Calu3 (cell line): ENCODE measurements at regions not wholly inside any gene's neighbourhood (a gene's known extent, or its start where the extent isn't known, plus 50 kb on each side); places are given as distances from the start of the nearest gene placed in this dataset.
"Not testable (repeated sequence)": the region's sequence is repeated elsewhere in the genome, so short reads cannot be mapped to it uniquely, and the experiment has no call there.

Experiments
- BruUV-seq: library from RNA; stranded (reverse); fragments of 400-500 nt; replicated peaks from 2 replicates; lab custom pipeline; 2021; lab: Mats Ljungman, UMichigan
- CTCF ChIA-PET: fragments of 300-600 bp; sonication (Branson Sonifier 250); formaldehyde crosslinking; loops from one replicate; lab custom pipeline; 2022; ENCODE audit warnings: antibody characterized with exemption; lab: Charles Lee
- DNase-seq: peaks from one replicate; pipeline ENCODE4 v3.0.0; 2022
- H3K27ac Mint-ChIP-seq: one replicate; pipeline ENCODE4 v1.8.0; 2022; ENCODE audit warnings: mixed read lengths; ENCODE audit not compliant: unreplicated experiment
- H3K27me3 Mint-ChIP-seq: one replicate; pipeline ENCODE4 v1.8.0; 2022; ENCODE audit warnings: mixed read lengths; ENCODE audit not compliant: unreplicated experiment
- H3K36me3 Mint-ChIP-seq: one replicate; pipeline ENCODE4 v1.8.0; 2022; ENCODE audit warnings: mild to moderate bottlenecking, moderate library complexity, mixed read lengths; ENCODE audit not compliant: insufficient read depth, unreplicated experiment
- H3K4me1 Mint-ChIP-seq: one replicate; pipeline ENCODE4 v1.8.0; 2022; ENCODE audit warnings: mild to moderate bottlenecking, low read depth, mixed read lengths; ENCODE audit not compliant: unreplicated experiment
- H3K4me3 Mint-ChIP-seq: one replicate; pipeline ENCODE4 v1.8.0; 2022; ENCODE audit warnings: mild to moderate bottlenecking, low read depth, moderate library complexity, mixed read lengths; ENCODE audit not compliant: unreplicated experiment
- H3K9me3 Mint-ChIP-seq: one replicate; pipeline ENCODE4 v1.8.0; 2022; ENCODE audit warnings: low read depth, mixed read lengths; ENCODE audit not compliant: unreplicated experiment
- intact Hi-C: fragments of 100-400 bp; cut with micrococcal nuclease; formaldehyde crosslinking; loops from one replicate; pipeline ENCODE4 v1.10.0; 2022; ENCODE audit not compliant: unreplicated experiment
- TF ChIP-seq, protein P1 (sequence below): fragments of 200-600 bp; IDR thresholded peaks from one replicate; pipeline ENCODE4 v1.8.0; 2022; ENCODE audit warnings: antibody characterized with exemption; ENCODE audit not compliant: unreplicated experiment

DNA sequence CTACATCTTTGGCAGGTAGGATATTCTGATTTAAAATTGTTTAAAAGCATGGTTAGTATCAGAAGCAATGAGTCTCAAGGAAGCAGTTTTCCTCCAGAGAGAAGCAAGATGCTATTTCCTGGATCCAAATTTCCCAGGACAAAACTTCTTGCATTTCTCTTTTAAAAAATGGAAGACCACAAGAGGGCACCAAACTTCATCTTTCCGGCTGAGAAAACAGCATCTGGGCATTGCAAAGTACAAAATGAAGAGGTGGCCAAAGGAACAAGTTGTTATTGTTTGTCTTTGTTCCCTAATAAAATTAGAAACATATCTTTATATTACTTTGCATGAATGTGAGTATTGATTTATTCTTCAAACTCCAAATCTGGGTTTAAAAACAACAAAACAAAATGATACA lies 60.0 kb upstream of the LRCH1 start:
- H3K4me1 Mint-ChIP-seq, result no peaks in the 10 kb centered on the region
- BruUV-seq, result no TSS peak
- TF ChIP-seq, protein P1, sequence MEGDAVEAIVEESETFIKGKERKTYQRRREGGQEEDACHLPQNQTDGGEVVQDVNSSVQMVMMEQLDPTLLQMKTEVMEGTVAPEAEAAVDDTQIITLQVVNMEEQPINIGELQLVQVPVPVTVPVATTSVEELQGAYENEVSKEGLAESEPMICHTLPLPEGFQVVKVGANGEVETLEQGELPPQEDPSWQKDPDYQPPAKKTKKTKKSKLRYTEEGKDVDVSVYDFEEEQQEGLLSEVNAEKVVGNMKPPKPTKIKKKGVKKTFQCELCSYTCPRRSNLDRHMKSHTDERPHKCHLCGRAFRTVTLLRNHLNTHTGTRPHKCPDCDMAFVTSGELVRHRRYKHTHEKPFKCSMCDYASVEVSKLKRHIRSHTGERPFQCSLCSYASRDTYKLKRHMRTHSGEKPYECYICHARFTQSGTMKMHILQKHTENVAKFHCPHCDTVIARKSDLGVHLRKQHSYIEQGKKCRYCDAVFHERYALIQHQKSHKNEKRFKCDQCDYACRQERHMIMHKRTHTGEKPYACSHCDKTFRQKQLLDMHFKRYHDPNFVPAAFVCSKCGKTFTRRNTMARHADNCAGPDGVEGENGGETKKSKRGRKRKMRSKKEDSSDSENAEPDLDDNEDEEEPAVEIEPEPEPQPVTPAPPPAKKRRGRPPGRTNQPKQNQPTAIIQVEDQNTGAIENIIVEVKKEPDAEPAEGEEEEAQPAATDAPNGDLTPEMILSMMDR, result peak; percentile 11
- CTCF ChIA-PET, result no interaction called here
- H3K4me3 Mint-ChIP-seq, result no peak overlapping the region
- H3K27ac Mint-ChIP-seq, result no peak overlapping the region
- H3K9me3 Mint-ChIP-seq, result no peaks in the 10 kb centered on the region
- peak; percentile 27 for DNase-seq
- intact Hi-C loops, result loop anchor here (1.0 to 2.0 kb wide), 2 partner anchors 60 to 228 kb away; partner anchors contain the start of gene LRCH1
- peaks cover 26% of the 10 kb centered on the region for H3K27me3 Mint-ChIP-seq
- no peaks in the 10 kb centered on the region for H3K36me3 Mint-ChIP-seq

DNA sequence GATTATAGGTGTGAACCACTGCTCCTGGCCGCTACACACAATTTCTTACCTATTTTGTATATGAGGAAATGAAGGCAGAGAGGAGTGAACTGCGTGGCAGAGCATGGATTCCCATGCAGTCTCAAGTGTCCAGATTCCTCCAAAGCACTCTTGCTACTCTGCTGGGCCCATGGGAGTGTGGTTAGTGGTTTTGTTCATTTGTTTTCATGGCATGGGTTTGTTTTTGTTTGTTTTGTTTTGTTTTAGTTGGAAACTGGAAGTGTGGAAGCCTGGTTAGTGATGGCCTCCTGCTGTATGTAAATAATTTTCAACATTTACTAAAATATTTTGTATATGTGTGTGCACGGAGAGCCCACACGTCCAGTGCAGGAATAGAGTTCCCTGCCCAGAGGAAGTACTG lies 61.3 kb upstream of the LRCH1 start:
- Mint-ChIP-seq H3K27me3 (peaks cover 31% of the 10 kb centered on the region), H3K27ac (no peak overlapping the region), H3K4me1 (no peaks in the 10 kb centered on the region), H3K9me3 (no peaks in the 10 kb centered on the region), H3K36me3 (no peaks in the 10 kb centered on the region), H3K4me3 (no peak overlapping the region)
- CTCF ChIA-PET, result no interaction called here
- intact Hi-C loops, result loop anchor here (2.0 kb wide), 1 partner anchor 61 kb away; the partner anchor contains the start of gene LRCH1
- DNase-seq, result no peak
- BruUV-seq, result no TSS peak
- TF ChIP-seq, protein P1, result no peak

DNA sequence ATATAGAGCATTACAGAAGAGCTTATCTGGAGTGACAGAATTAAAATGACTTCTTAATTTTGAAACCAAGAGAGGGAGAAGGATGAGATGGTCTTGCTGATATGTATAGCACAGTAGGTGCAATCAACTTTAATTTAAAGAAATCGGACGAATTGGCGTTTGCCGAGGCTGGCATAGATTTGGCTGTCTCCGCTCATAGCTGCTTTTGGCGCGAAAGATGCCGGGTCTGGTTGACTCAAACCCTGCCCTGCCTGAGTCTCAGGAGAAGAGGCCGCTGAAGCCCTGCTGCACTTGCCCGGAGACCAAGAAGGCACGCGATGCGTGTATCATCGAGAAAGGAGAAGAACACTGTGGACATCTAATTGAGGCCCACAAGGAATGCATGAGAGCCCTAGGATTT lies 62.3 kb upstream of the LRCH1 start:
- H3K4me1 Mint-ChIP-seq, H3K9me3 Mint-ChIP-seq, H3K27ac Mint-ChIP-seq, H3K36me3 Mint-ChIP-seq, DNase-seq, BruUV-seq, H3K4me3 Mint-ChIP-seq, CTCF ChIA-PET, intact Hi-C loops: not testable (repeated sequence)
- peaks cover 31% of the 10 kb centered on the region for H3K27me3 Mint-ChIP-seq

DNA sequence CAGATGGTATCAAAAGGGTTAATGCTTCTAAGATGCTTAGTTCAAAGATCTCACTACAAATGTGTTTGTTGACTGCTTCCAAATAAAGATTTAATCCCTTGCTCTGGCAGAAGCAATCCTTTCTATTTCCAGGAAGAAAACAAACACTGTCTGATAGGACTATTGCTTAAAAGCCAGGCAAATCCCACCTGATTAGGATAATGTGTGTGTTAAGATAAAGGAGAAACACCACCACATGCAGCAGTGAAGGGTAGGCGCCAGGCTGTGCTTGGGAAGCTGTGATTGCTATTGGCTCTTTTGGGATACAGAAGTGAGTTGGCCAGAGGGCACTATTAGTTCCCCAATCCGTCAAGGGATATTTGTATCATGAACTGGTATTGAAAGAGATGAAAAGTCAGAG lies 62.8 kb upstream of the LRCH1 start:
- DNase-seq, result no peak
- H3K27me3 Mint-ChIP-seq, result peaks cover 31% of the 10 kb centered on the region
- TF ChIP-seq, protein P1, result no peak
- H3K27ac Mint-ChIP-seq, result no peak overlapping the region
- no peaks in the 10 kb centered on the region for H3K36me3 Mint-ChIP-seq
- intact Hi-C loops, result no loop called here
- no TSS peak for BruUV-seq
- CTCF ChIA-PET, result no interaction called here
- no peaks in the 10 kb centered on the region for H3K9me3 Mint-ChIP-seq
- no peaks in the 10 kb centered on the region for H3K4me1 Mint-ChIP-seq
- no peak overlapping the region for H3K4me3 Mint-ChIP-seq

DNA sequence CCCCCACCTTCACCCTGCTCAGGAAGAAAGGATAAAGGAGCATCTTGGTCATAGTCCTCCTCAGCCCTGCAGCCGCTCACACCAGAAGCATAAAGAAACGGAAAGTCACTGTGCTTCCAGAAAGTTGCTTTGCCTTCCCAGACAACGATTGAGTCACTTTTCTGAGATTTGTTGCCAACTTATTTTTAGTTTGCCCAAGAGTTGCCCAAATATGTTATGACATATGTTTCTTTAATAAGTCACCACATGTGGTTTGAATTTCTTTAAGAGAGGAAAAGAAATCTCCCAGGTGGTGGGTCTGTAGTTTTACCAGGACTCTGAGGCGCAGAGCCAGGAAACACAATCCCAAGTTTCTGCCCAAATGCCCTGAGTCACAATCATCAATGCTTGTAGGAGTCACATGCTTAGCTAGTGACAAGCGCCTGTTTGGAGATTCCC lies 63.4 kb upstream of the LRCH1 start:
- Mint-ChIP-seq H3K27ac (no peak overlapping the region), H3K4me3 (no peak overlapping the region), H3K9me3 (no peaks in the 10 kb centered on the region), H3K4me1 (no peaks in the 10 kb centered on the region), H3K36me3 (no peaks in the 10 kb centered on the region), H3K27me3 (peaks cover 31% of the 10 kb centered on the region)
- BruUV-seq, result no TSS peak
- TF ChIP-seq, protein P1, result no peak
- no peak for DNase-seq
- intact Hi-C loops, result no loop called here
- CTCF ChIA-PET, result no interaction called here
